Colonic mucosa (tissue), 4 donors: ENCODE measurements at regions not wholly inside any gene's neighbourhood (a gene's known extent, or its start where the extent isn't known, plus 50 kb on each side); places are given as distances from the start of the nearest gene placed in this dataset.
"Not testable (repeated sequence)": the region's sequence is repeated elsewhere in the genome, so short reads cannot be mapped to it uniquely, and the experiment has no call there.

ENCODE experiments used
- DNase-seq: peaks from one replicate; pipeline ENCODE4 v3.0.0-alpha.2; 2020
- H3K27ac ChIP-seq: fragments of 200-600 bp; one replicate; pipeline ENCODE4 v1.8.0; 2021
- H3K27me3 ChIP-seq: fragments of 200-600 bp; one replicate; pipeline ENCODE4 v1.8.0; 2021
- H3K36me3 ChIP-seq: fragments of 200-600 bp; one replicate; pipeline ENCODE4 v1.8.0; 2021
- H3K4me1 ChIP-seq: fragments of 200-600 bp; one replicate; pipeline ENCODE4 v1.8.0; 2021; ENCODE audit warnings: mild to moderate bottlenecking
- H3K4me3 ChIP-seq: fragments of 200-600 bp; one replicate; pipeline ENCODE4 v1.8.0; 2021
- H3K9ac ChIP-seq, 2 donors: one replicate each; pipeline ENCODE4 v1.7.0; 2013; ENCODE audit warnings: control low read depth in 2 of 2, low read depth in 2 of 2, low read length in 2 of 2
- H3K9me3 ChIP-seq: fragments of 200-600 bp; one replicate; pipeline ENCODE4 v1.8.0; 2021
- CTCF ChIP-seq: fragments of 200-600 bp; IDR thresholded peaks from one replicate; pipeline ENCODE4 v1.8.0; 2022; ENCODE audit warnings: antibody characterized with exemption, mild to moderate bottlenecking
- intact Hi-C: fragments of 100-400 bp; cut with DNase I; formaldehyde crosslinking; loops from one replicate; pipeline ENCODE4 v1.14.1; 2022
- donor health status: healthy.
- donor health status: DM: no; HTN: no; CAD: no.
- donor health status: DM: no; HTN: no; CAD: no.

- H3K4me1 ChIP-seq: no peaks in the 10 kb centered on the region
- no peaks in the 10 kb centered on the region for H3K9me3 ChIP-seq
- no peaks in the 10 kb centered on the region for H3K27me3 ChIP-seq
- DNase-seq: no peak
- no peak for TF ChIP-seq CTCF
- intact Hi-C loops: no loop called here
- H3K4me3 ChIP-seq: no peak overlapping the region
- H3K27ac ChIP-seq: no peak overlapping the region
- H3K36me3 ChIP-seq: no peaks in the 10 kb centered on the region
- no peak overlapping the region for H3K9ac ChIP-seq
Measured at GRCh38 chr6:130617658-130618057, 209.5 kb upstream of the SMLR1 start.

- H3K4me1 ChIP-seq, DNase-seq, H3K27me3 ChIP-seq, H3K36me3 ChIP-seq, H3K9me3 ChIP-seq, H3K9ac ChIP-seq, H3K4me3 ChIP-seq, H3K27ac ChIP-seq, intact Hi-C loops: not testable (repeated sequence)
Measured at GRCh38 chr6:130618806-130619205, 208.4 kb upstream of the SMLR1 start.

- Histone ChIP-seq H3K27ac (no peak overlapping the region), H3K9me3 (no peaks in the 10 kb centered on the region), H3K9ac (no peak overlapping the region), H3K27me3 (no peaks in the 10 kb centered on the region), H3K4me3 (no peak overlapping the region), H3K36me3 (no peaks in the 10 kb centered on the region), H3K4me1 (no peaks in the 10 kb centered on the region)
- DNase-seq: no peak
- intact Hi-C loops: no loop called here
- no peak for TF ChIP-seq CTCF
Measured at GRCh38 chr6:130620338-130620781, 206.8 kb upstream of the SMLR1 start.

- Histone ChIP-seq H3K9ac (no peak overlapping the region), H3K4me1 (no peaks in the 10 kb centered on the region), H3K4me3 (no peak overlapping the region), H3K9me3 (no peaks in the 10 kb centered on the region), H3K27me3 (no peaks in the 10 kb centered on the region), H3K36me3 (no peaks in the 10 kb centered on the region), H3K27ac (no peak overlapping the region)
- DNase-seq: no peak
- no peak for TF ChIP-seq CTCF
- intact Hi-C loops: no loop called here
Measured at GRCh38 chr6:130622142-130622541, 205.1 kb upstream of the SMLR1 start.

GRCh38 chr6:130624046-130624445 lies 203.2 kb upstream of the SMLR1 start:
- no peak overlapping the region for H3K27ac ChIP-seq
- no peaks in the 10 kb centered on the region for H3K4me1 ChIP-seq
- no peaks in the 10 kb centered on the region for H3K9me3 ChIP-seq
- intact Hi-C loops: no loop called here
- TF ChIP-seq CTCF: no peak
- no peaks in the 10 kb centered on the region for H3K36me3 ChIP-seq
- H3K27me3 ChIP-seq: no peaks in the 10 kb centered on the region
- no peak for DNase-seq
- no peak overlapping the region for H3K9ac ChIP-seq
- no peak overlapping the region for H3K4me3 ChIP-seq

GRCh38 chr6:130625825-130626527 lies 201.2 kb upstream of the SMLR1 start:
- H3K9ac ChIP-seq: no peak overlapping the region
- no peaks in the 10 kb centered on the region for H3K4me1 ChIP-seq
- intact Hi-C loops: no loop called here
- TF ChIP-seq CTCF: no peak
- no peak for DNase-seq
- no peak overlapping the region for H3K27ac ChIP-seq
- H3K4me3 ChIP-seq: no peak overlapping the region
- H3K27me3 ChIP-seq: no peaks in the 10 kb centered on the region
- no peaks in the 10 kb centered on the region for H3K9me3 ChIP-seq
- no peaks in the 10 kb centered on the region for H3K36me3 ChIP-seq
